Transverse colon (tissue), 3 donors: ENCODE measurements at regions not wholly inside any gene's neighbourhood (a gene's known extent, or its start where the extent isn't known, plus 50 kb on each side); places are given as distances from the start of the nearest gene placed in this dataset.

Source experiments
- CTCF ChIP-seq, 5 experiments: fragments of 200-600 bp in 3 of 5; fragments of 450-650 bp in 2 of 5; sonication (generic) in 3 of 5; IDR thresholded peaks; 1 replicate in 2 of 5; 2 replicates in 3 of 5; pipeline ENCODE4 v1.5.1; 2016 to 2017; ENCODE audit warnings: antibody characterized with exemption in 5 of 5, inconsistent platforms in 3 of 5, mild to moderate bottlenecking in 2 of 5, moderate library complexity in 1 of 5
- EP300 ChIP-seq: sonication (generic); formaldehyde crosslinking; IDR thresholded peaks from one replicate; pipeline ENCODE4 v1.6.1; 2017; ENCODE audit warnings: antibody characterized with exemption, low read depth
- POLR2A ChIP-seq: fragments of 450-650 bp; IDR thresholded peaks from one replicate; pipeline ENCODE4 v1.6.1; 2016; ENCODE audit warnings: antibody characterized with exemption, mild to moderate bottlenecking, moderate library complexity

GRCh38 chr1:189357317-189357716 is 1120.3 kb downstream of the BRINP3 start:
- TF ChIP-seq CTCF (IDR thresholded peaks at IDR 0.05), result no peak
- TF ChIP-seq EP300, result no peak
- no peak for TF ChIP-seq POLR2A
